HEK293 (cell line): ENCODE measurements at regions not wholly inside any gene's neighbourhood (a gene's known extent, or its start where the extent isn't known, plus 50 kb on each side); places are given as distances from the start of the nearest gene placed in this dataset.

Source experiments
- CTCF ChIA-PET: fragments of 350-600 bp; formaldehyde crosslinking; extraction: SDS; loops from one replicate; lab custom pipeline; 2021; ENCODE audit warnings: antibody characterized with exemption; lab: Yijun Ruan, JAX
- POLR2A ChIA-PET: fragments of 300-600 bp; formaldehyde crosslinking; extraction: SDS; loops from one replicate; lab custom pipeline; 2020; ENCODE audit warnings: antibody characterized with exemption, inconsistent platforms; lab: Yijun Ruan, JAX
- H3K27ac ChIP-seq: fragments of 200-500 bp; sonication (Bioruptor generic); 2 replicates; pipeline ENCODE4 v1.5.1; 2014; ENCODE audit warnings: low read depth, low read length, control low read depth, inconsistent platforms; ENCODE audit errors: extremely low read depth
- H3K36me3 ChIP-seq, 2 experiments: fragments of 200-500 bp in 1 of 2; sonication (Bioruptor generic) in 1 of 2; 1 replicate in 1 of 2; 2 replicates in 1 of 2; pipeline ENCODE4 v1.5.1; 2014 to 2017; ENCODE audit warnings: inconsistent platforms in 2 of 2, low read length in 2 of 2; ENCODE audit not compliant: control insufficient read depth in 2 of 2, insufficient read depth in 1 of 2
- H3K4me1 ChIP-seq: fragments of 200-500 bp; sonication (Bioruptor generic); 2 replicates; pipeline ENCODE4 v1.5.1; 2014; ENCODE audit warnings: mild to moderate bottlenecking, low read length, inconsistent platforms; ENCODE audit not compliant: control insufficient read depth, insufficient read depth
- H3K4me3 ChIP-seq: 2 replicates; pipeline ENCODE4 v1.5.1; 2011; ENCODE audit warnings: low read depth, mild to moderate bottlenecking, control low read depth, low read length, moderate library complexity
- H3K9me3 ChIP-seq: fragments of 200-500 bp; sonication (Bioruptor generic); 2 replicates; pipeline ENCODE4 v1.5.1; 2014; ENCODE audit warnings: low read depth, low read length, inconsistent platforms; ENCODE audit not compliant: control insufficient read depth, insufficient read depth
- EGR2 ChIP-seq: fragments of 450-650 bp; formaldehyde crosslinking; IDR thresholded peaks from 2 replicates; pipeline ENCODE4 v1.5.1; 2016; ENCODE audit warnings: low read depth, missing biosample characterization, missing genetic modification characterization
- FEZF1 ChIP-seq: fragments of 450-650 bp; formaldehyde crosslinking; IDR thresholded peaks from 2 replicates; pipeline ENCODE4 v1.5.1; 2016; ENCODE audit warnings: missing biosample characterization, missing genetic modification characterization
- GFI1B ChIP-seq: fragments of 450-650 bp; formaldehyde crosslinking; IDR thresholded peaks from 2 replicates; pipeline ENCODE4 v1.5.1; 2016; ENCODE audit warnings: missing biosample characterization, missing genetic modification characterization
- GLI4 ChIP-seq: fragments of 450-650 bp; formaldehyde crosslinking; IDR thresholded peaks from 2 replicates; pipeline ENCODE4 v1.5.1; 2016; ENCODE audit warnings: missing biosample characterization, missing genetic modification characterization
- INSM2 ChIP-seq: fragments of 450-650 bp; formaldehyde crosslinking; IDR thresholded peaks from 2 replicates; pipeline ENCODE4 v1.5.1; 2016; ENCODE audit warnings: missing biosample characterization, missing genetic modification characterization
- MYNN ChIP-seq: fragments of 450-650 bp; formaldehyde crosslinking; IDR thresholded peaks from 2 replicates; pipeline ENCODE4 v1.5.1; 2016; ENCODE audit warnings: missing biosample characterization, missing genetic modification characterization, borderline replicate concordance
- OSR2 ChIP-seq: fragments of 450-650 bp; formaldehyde crosslinking; IDR thresholded peaks from 2 replicates; pipeline ENCODE4 v1.5.1; 2016; ENCODE audit warnings: missing biosample characterization, missing genetic modification characterization
- PRDM10 ChIP-seq: fragments of 450-650 bp; formaldehyde crosslinking; IDR thresholded peaks from 2 replicates; pipeline ENCODE4 v1.5.1; 2016; ENCODE audit warnings: missing biosample characterization, missing genetic modification characterization
- SETDB1 ChIP-seq: IDR thresholded peaks from one replicate; pipeline ENCODE4 v1.6.1; 2017; ENCODE audit warnings: mild to moderate bottlenecking, low read length, moderate library complexity, mixed read lengths; ENCODE audit not compliant: insufficient read length
- SP3 ChIP-seq: fragments of 450-650 bp; formaldehyde crosslinking; IDR thresholded peaks from 2 replicates; pipeline ENCODE4 v1.5.1; 2016; ENCODE audit warnings: missing biosample characterization, missing genetic modification characterization
- SP7 ChIP-seq: fragments of 450-650 bp; formaldehyde crosslinking; IDR thresholded peaks from 2 replicates; pipeline ENCODE4 v1.5.1; 2016; ENCODE audit warnings: missing biosample characterization, missing genetic modification characterization
- TRIM28 ChIP-seq: IDR thresholded peaks from 2 replicates; pipeline ENCODE4 v1.6.1; 2011; ENCODE audit warnings: low read length, control low read depth, borderline replicate concordance
- ZBTB1 ChIP-seq: fragments of 450-650 bp; formaldehyde crosslinking; IDR thresholded peaks from 2 replicates; pipeline ENCODE4 v1.5.1; 2016; ENCODE audit warnings: missing biosample characterization, missing genetic modification characterization
- ZBTB17 ChIP-seq: fragments of 450-650 bp; formaldehyde crosslinking; IDR thresholded peaks from 2 replicates; pipeline ENCODE4 v1.5.1; 2016; ENCODE audit warnings: missing biosample characterization, missing genetic modification characterization
- ZBTB49 ChIP-seq: fragments of 450-650 bp; formaldehyde crosslinking; IDR thresholded peaks from 2 replicates; pipeline ENCODE4 v1.5.1; 2016; ENCODE audit warnings: missing biosample characterization, missing genetic modification characterization, low read depth
- ZBTB8A ChIP-seq: fragments of 450-650 bp; formaldehyde crosslinking; IDR thresholded peaks from 2 replicates; pipeline ENCODE4 v1.5.1; 2016; ENCODE audit warnings: missing biosample characterization, missing genetic modification characterization
- ZNF112 ChIP-seq: fragments of 450-650 bp; formaldehyde crosslinking; IDR thresholded peaks from 2 replicates; pipeline ENCODE4 v1.5.0; 2017; ENCODE audit warnings: missing biosample characterization, missing genetic modification characterization
- ZNF175 ChIP-seq: fragments of 450-650 bp; formaldehyde crosslinking; IDR thresholded peaks from 2 replicates; pipeline ENCODE4 v1.5.1; 2016; ENCODE audit warnings: missing biosample characterization, missing genetic modification characterization
- ZNF2 ChIP-seq: fragments of 450-650 bp; formaldehyde crosslinking; IDR thresholded peaks from 2 replicates; pipeline ENCODE4 v1.5.1; 2016; ENCODE audit warnings: missing biosample characterization, missing genetic modification characterization
- ZNF416 ChIP-seq: fragments of 450-650 bp; formaldehyde crosslinking; IDR thresholded peaks from 2 replicates; pipeline ENCODE4 v1.5.1; 2016; ENCODE audit warnings: missing biosample characterization, missing genetic modification characterization
- ZNF423 ChIP-seq: fragments of 450-650 bp; formaldehyde crosslinking; IDR thresholded peaks from 2 replicates; pipeline ENCODE4 v1.5.1; 2016; ENCODE audit warnings: missing biosample characterization, missing genetic modification characterization
- ZNF473 ChIP-seq: fragments of 450-650 bp; formaldehyde crosslinking; IDR thresholded peaks from 2 replicates; pipeline ENCODE4 v1.5.1; 2017; ENCODE audit warnings: missing biosample characterization, missing genetic modification characterization
- ZNF529 ChIP-seq: fragments of 450-650 bp; formaldehyde crosslinking; IDR thresholded peaks from 2 replicates; pipeline ENCODE4 v1.5.1; 2017; ENCODE audit warnings: missing genetic modification characterization, missing biosample characterization; ENCODE audit not compliant: insufficient replicate concordance
- ZNF530 ChIP-seq: fragments of 450-650 bp; formaldehyde crosslinking; IDR thresholded peaks from 2 replicates; pipeline ENCODE4 v1.5.1; 2016; ENCODE audit warnings: low read depth, missing biosample characterization, missing genetic modification characterization
- ZNF549 ChIP-seq: fragments of 450-650 bp; IDR thresholded peaks from 2 replicates; pipeline ENCODE4 v1.5.1; 2018; ENCODE audit warnings: missing biosample characterization, missing genetic modification characterization, mild to moderate bottlenecking, inconsistent platforms, moderate library complexity
- ZSCAN23 ChIP-seq: fragments of 450-650 bp; formaldehyde crosslinking; IDR thresholded peaks from 2 replicates; pipeline ENCODE4 v1.5.1; 2016; ENCODE audit warnings: missing biosample characterization, missing genetic modification characterization

- CTCF ChIA-PET = interaction anchor here (0.9 kb wide), 1 partner anchor 9 kb away, joined by 3 read pairs; no protein-coding TSS in a partner anchor
- peak; percentile 73 for TF ChIP-seq PRDM10 (tag by site-specific recombination)
- no peak for TF ChIP-seq ZNF2 (tag by site-specific recombination)
- TF ChIP-seq OSR2 (tag by site-specific recombination) = peak; percentile 27; the same call in 1 of the 2 replicates
- TF ChIP-seq TRIM28 = peak; percentile 89
- TF ChIP-seq ZNF423 (tag by site-specific recombination) = no peak
- no peak for TF ChIP-seq ZNF175 (tag by site-specific recombination)
- no peak for TF ChIP-seq ZSCAN23
- peak; percentile 18 for TF ChIP-seq SETDB1
- Histone ChIP-seq H3K4me1 (0 out of 2 replicates have a peak, but pooled peaks cover 2% of the 10 kb centered on the region), H3K27ac (no peak overlapping the region; the same call in 1 of the 2 replicates), H3K9me3 (no peaks in the 10 kb centered on the region), H3K36me3 (no peaks in the 10 kb centered on the region), H3K4me3 (no peak overlapping the region)
- POLR2A ChIA-PET = no interaction called here
Observed at GRCh38 chr20:8073024-8073832, 53.7 kb upstream of the TMX4 start.

GRCh38 chr20:8074931-8075330 is 55.4 kb upstream of the TMX4 start:
- no peak for TF ChIP-seq FEZF1
- TF ChIP-seq ZBTB49 (tag by site-specific recombination) = no peak
- no peak for TF ChIP-seq MYNN (tag by site-specific recombination)
- TF ChIP-seq ZBTB17 (tag by site-specific recombination) = no peak
- no peak for TF ChIP-seq SP3 (tag by site-specific recombination)
- TF ChIP-seq ZNF529 (tag by site-specific recombination) = no peak
- no peak for TF ChIP-seq GLI4
- no peak for TF ChIP-seq ZBTB8A (tag by site-specific recombination)
- TF ChIP-seq ZNF473 (tag by site-specific recombination) = no peak
- TF ChIP-seq INSM2 (tag by site-specific recombination) = no peak
- TF ChIP-seq SP7 (tag by site-specific recombination) = no peak
- TF ChIP-seq ZNF530 (tag by site-specific recombination) = no peak
- TF ChIP-seq ZNF549 (tag by site-specific recombination) = no peak
- TF ChIP-seq ZBTB1 (tag by site-specific recombination) = no peak
- no peak for TF ChIP-seq ZNF112 (tag by site-specific recombination)
- TF ChIP-seq GFI1B (tag by site-specific recombination) = no peak
- TF ChIP-seq ZNF416 (tag by site-specific recombination) = no peak
- no peak for TF ChIP-seq EGR2 (tag by site-specific recombination)
- Histone ChIP-seq H3K36me3 (no peaks in the 10 kb centered on the region), H3K9me3 (no peaks in the 10 kb centered on the region), H3K27ac (no peak overlapping the region), H3K4me1 (0 out of 2 replicates have a peak, but pooled peaks cover 2% of the 10 kb centered on the region), H3K4me3 (no peak overlapping the region)
- CTCF ChIA-PET = interaction anchor here (1.9 kb wide), 1 partner anchor 647 kb away, joined by 4 read pairs; no protein-coding TSS in a partner anchor
- POLR2A ChIA-PET = no interaction called here
